ENCODE measurements at regions not wholly inside any gene's neighbourhood (a gene's known extent, or its start where the extent isn't known, plus 50 kb on each side); places are given as distances from the start of the nearest gene placed in this dataset.
"Not testable (repeated sequence)": the region's sequence is repeated elsewhere in the genome, so short reads cannot be mapped to it uniquely, and the experiment has no call there.

GRCh38 chr10:117492504-117492903 is 50.0 kb upstream of the EMX2 start:
- no peak for DNase-seq (ENCODE audit: low spot score)

GRCh38 chr10:117488004-117488403 is 54.5 kb upstream of the EMX2 start:
- no peak for DNase-seq (ENCODE audit: low spot score)

- DNase-seq (ENCODE audit: low spot score): no peak
Measured at GRCh38 chr10:117486606-117487005, 55.9 kb upstream of the EMX2 start.

- DNase-seq (ENCODE audit: low spot score): no peak
Measured at GRCh38 chr10:117483056-117483590, 59.4 kb upstream of the EMX2 start.

GRCh38 chr10:117481011-117481410 is 61.5 kb upstream of the EMX2 start:
- DNase-seq (ENCODE audit: low spot score): not testable (repeated sequence)

GRCh38 chr10:117480097-117480496 is 62.4 kb upstream of the EMX2 start:
- DNase-seq (ENCODE audit: low spot score): no peak

- no peak for DNase-seq (ENCODE audit: low spot score)
Measured at GRCh38 chr10:117477961-117478670, 64.4 kb upstream of the EMX2 start.

- no peak for DNase-seq (ENCODE audit: low spot score)
Measured at GRCh38 chr10:117477211-117477947, 65.2 kb upstream of the EMX2 start.

GRCh38 chr10:117476716-117477115 is 65.8 kb upstream of the EMX2 start:
- no peak for DNase-seq (ENCODE audit: low spot score)

GRCh38 chr10:117476281-117476680 is 66.3 kb upstream of the EMX2 start:
- no peak for DNase-seq (ENCODE audit: low spot score)

- DNase-seq (ENCODE audit: low spot score): no peak
Measured at GRCh38 chr10:117472872-117473271, 69.7 kb upstream of the EMX2 start.

- DNase-seq (ENCODE audit: low spot score): no peak
Measured at GRCh38 chr10:117471344-117471874, 71.1 kb upstream of the EMX2 start.

GRCh38 chr10:117470733-117471132 is 71.8 kb upstream of the EMX2 start:
- DNase-seq (ENCODE audit: low spot score): no peak

GRCh38 chr10:117468665-117469064 is 73.9 kb upstream of the EMX2 start:
- no peak for DNase-seq (ENCODE audit: low spot score)

GRCh38 chr10:117464176-117464575 is 78.4 kb upstream of the EMX2 start:
- DNase-seq (ENCODE audit: low spot score): no peak

- DNase-seq (ENCODE audit: low spot score): no peak
Measured at GRCh38 chr10:117463545-117463920, 79.0 kb upstream of the EMX2 start.

GRCh38 chr10:117462816-117463544 is 79.6 kb upstream of the EMX2 start:
- DNase-seq (ENCODE audit: low spot score): no peak

GRCh38 chr10:117462424-117462792 is 80.1 kb upstream of the EMX2 start:
- no peak for DNase-seq (ENCODE audit: low spot score)

- DNase-seq (ENCODE audit: low spot score): no peak
Measured at GRCh38 chr10:117461766-117462423, 80.7 kb upstream of the EMX2 start.

GRCh38 chr10:117460846-117461765 is 81.4 kb upstream of the EMX2 start:
- no peak for DNase-seq (ENCODE audit: low spot score)

- DNase-seq (ENCODE audit: low spot score): no peak
Measured at GRCh38 chr10:117458571-117458970, 83.3 kb upstream of the PDZD8 start.
